Suprapubic skin (tissue), 4 donors: ENCODE measurements at regions not wholly inside any gene's neighbourhood (a gene's known extent, or its start where the extent isn't known, plus 50 kb on each side); places are given as distances from the start of the nearest gene placed in this dataset.

Source experiments
- DNase-seq, 2 donors: peaks; one replicate each; pipeline ENCODE4 v3.0.0-alpha.2; 2019; ENCODE audit warnings: low spot score in 2 of 2
- H3K27ac ChIP-seq: fragments of 200-600 bp; sonication (generic); one replicate; pipeline ENCODE4 v1.5.1; 2019
- H3K27me3 ChIP-seq: fragments of 200-600 bp; sonication (generic); one replicate; pipeline ENCODE4 v1.5.1; 2019
- H3K36me3 ChIP-seq: fragments of 200-600 bp; sonication (generic); one replicate; pipeline ENCODE4 v1.5.1; 2019
- H3K4me1 ChIP-seq: fragments of 200-600 bp; sonication (generic); one replicate; pipeline ENCODE4 v1.5.1; 2019
- H3K4me3 ChIP-seq: fragments of 200-600 bp; sonication (generic); one replicate; pipeline ENCODE4 v1.5.1; 2019; ENCODE audit warnings: mild to moderate bottlenecking
- H3K9me3 ChIP-seq: fragments of 200-600 bp; sonication (generic); one replicate; pipeline ENCODE4 v1.5.1; 2019
- EP300 ChIP-seq: sonication (generic); formaldehyde crosslinking; IDR thresholded peaks from one replicate; pipeline ENCODE4 v1.6.1; 2017; ENCODE audit warnings: antibody characterized with exemption
- POLR2A ChIP-seq, 2 donors: fragments of 450-650 bp; IDR thresholded peaks; one replicate each; pipeline ENCODE4 v1.6.1; 2017; ENCODE audit warnings: antibody characterized with exemption in 2 of 2, mild to moderate bottlenecking in 2 of 2, moderate library complexity in 2 of 2
- POLR2AphosphoS5 ChIP-seq, 3 donors: sonication (generic); formaldehyde crosslinking; IDR thresholded peaks; one replicate each; pipeline ENCODE4 v1.6.1; 2017; ENCODE audit warnings: antibody characterized with exemption in 3 of 3
- WGBS: methylation state at CpG from one replicate; pipeline ENCODE4 v1.1.5; 2018; 5-methylcytosine and 5-hydroxymethylcytosine counted together
- TF ChIP-seq, protein P1 (sequence below), 2 donors: fragments of 200-600 bp in 1 of 2; fragments of 450-650 bp in 1 of 2; sonication (generic) in 1 of 2; IDR thresholded peaks; one replicate each; pipeline ENCODE4 v1.5.1; 2016 to 2019; ENCODE audit warnings: antibody characterized with exemption in 2 of 2, mild to moderate bottlenecking in 1 of 2, moderate library complexity in 1 of 2

DNA sequence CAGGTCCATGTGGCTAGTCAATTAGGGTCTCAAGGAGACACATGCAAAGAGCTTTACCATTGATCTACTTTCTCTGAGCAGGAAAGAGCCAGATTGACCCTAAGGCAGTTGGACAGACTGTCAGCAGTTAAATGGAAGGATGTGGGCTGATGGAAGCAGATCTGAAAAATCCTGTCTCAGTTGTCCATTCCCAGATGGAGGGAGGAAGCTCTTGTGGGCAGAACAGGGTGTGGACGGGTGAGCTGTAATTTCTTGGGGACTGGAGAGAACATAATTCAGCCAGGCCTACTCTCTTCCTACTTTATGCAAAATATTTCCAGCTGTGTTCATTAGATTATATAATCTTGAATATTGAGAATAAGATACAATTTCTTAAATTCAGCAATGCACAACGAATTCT lies 163.6 kb downstream of the GNAT3 start:
- 74% methylated on average over 2 of the region's 2 CpGs for WGBS
- Histone ChIP-seq H3K4me3 (no peak overlapping the region), H3K4me1 (peaks cover 18% of the 10 kb centered on the region), H3K36me3 (no peaks in the 10 kb centered on the region), H3K9me3 (no peaks in the 10 kb centered on the region), H3K27ac (no peak overlapping the region), H3K27me3 (no peaks in the 10 kb centered on the region)
- no peak for DNase-seq
- no peak for TF ChIP-seq POLR2A (IDR thresholded peaks at IDR 0.05)
- TF ChIP-seq, protein P1, sequence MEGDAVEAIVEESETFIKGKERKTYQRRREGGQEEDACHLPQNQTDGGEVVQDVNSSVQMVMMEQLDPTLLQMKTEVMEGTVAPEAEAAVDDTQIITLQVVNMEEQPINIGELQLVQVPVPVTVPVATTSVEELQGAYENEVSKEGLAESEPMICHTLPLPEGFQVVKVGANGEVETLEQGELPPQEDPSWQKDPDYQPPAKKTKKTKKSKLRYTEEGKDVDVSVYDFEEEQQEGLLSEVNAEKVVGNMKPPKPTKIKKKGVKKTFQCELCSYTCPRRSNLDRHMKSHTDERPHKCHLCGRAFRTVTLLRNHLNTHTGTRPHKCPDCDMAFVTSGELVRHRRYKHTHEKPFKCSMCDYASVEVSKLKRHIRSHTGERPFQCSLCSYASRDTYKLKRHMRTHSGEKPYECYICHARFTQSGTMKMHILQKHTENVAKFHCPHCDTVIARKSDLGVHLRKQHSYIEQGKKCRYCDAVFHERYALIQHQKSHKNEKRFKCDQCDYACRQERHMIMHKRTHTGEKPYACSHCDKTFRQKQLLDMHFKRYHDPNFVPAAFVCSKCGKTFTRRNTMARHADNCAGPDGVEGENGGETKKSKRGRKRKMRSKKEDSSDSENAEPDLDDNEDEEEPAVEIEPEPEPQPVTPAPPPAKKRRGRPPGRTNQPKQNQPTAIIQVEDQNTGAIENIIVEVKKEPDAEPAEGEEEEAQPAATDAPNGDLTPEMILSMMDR (IDR thresholded peaks at IDR 0.05), result no peak
- no peak for TF ChIP-seq EP300
- no peak for TF ChIP-seq POLR2AphosphoS5 (IDR thresholded peaks at IDR 0.05)

DNA sequence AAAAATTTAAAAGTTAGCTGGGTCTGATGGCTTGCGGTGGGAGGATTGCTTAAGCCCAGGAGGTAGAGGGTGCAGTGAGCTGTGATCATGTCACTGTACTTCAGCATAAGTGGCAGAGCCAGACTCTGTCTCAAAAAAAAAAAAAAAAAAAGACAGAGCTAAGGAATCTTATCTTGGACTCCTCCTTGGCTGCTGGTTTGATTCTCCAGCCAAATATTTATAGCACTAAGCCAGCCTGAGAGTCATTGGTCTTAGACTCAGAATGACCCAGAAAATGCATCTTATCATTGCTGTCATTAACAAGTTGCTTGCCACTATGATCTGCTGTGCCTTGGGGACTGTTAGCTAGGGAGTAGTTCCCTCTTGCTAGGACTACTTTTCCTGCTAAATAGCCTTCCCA lies 164.7 kb downstream of the GNAT3 start:
- Histone ChIP-seq H3K36me3 (no peaks in the 10 kb centered on the region), H3K27ac (no peak overlapping the region)
- DNase-seq, result no peak

DNA sequence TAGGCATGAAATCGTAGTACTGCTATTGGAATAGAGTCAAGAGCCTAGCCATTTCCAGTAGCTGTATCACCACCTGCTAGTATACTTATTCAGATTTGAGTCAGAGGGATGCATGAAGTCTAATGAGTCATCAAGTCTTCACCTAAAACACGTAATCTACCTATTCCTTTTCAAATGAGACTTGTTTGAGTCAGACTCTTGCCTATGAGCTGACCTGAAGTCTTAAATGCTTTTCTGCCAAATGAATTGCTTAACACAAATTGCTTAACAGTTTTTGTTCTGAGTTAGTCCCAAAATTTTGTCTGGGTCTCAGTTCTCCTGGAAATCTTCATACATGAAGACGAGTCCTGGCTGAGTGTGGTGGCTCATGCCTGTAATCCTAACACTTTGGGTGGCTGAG lies 165.2 kb downstream of the GNAT3 start:
- H3K36me3 ChIP-seq, result no peaks in the 10 kb centered on the region
- H3K9me3 ChIP-seq, result no peaks in the 10 kb centered on the region
- no peak overlapping the region for H3K4me3 ChIP-seq
- 26% methylated on average over 3 of the region's 3 CpGs for WGBS
- TF ChIP-seq EP300 (no peak), POLR2AphosphoS5 (IDR thresholded peaks at IDR 0.05) (no peak), POLR2A (IDR thresholded peaks at IDR 0.05) (no peak)
- TF ChIP-seq, protein P1 (IDR thresholded peaks at IDR 0.05), result no peak
- no peak for DNase-seq
- H3K27me3 ChIP-seq, result no peaks in the 10 kb centered on the region
- H3K4me1 ChIP-seq, result peaks cover 18% of the 10 kb centered on the region
- no peak overlapping the region for H3K27ac ChIP-seq

More for the DNA sequence above, 164.7 kb downstream of the GNAT3 start:
- no peak overlapping the region for H3K4me3 ChIP-seq
- H3K4me1 ChIP-seq, result peaks cover 18% of the 10 kb centered on the region
- TF ChIP-seq POLR2AphosphoS5 (IDR thresholded peaks at IDR 0.05), result no peak
- no peak for TF ChIP-seq POLR2A (IDR thresholded peaks at IDR 0.05)
- H3K27me3 ChIP-seq, result no peaks in the 10 kb centered on the region
- 50% methylated on average over 1 of the region's 1 CpG for WGBS
- no peaks in the 10 kb centered on the region for H3K9me3 ChIP-seq

DNA sequence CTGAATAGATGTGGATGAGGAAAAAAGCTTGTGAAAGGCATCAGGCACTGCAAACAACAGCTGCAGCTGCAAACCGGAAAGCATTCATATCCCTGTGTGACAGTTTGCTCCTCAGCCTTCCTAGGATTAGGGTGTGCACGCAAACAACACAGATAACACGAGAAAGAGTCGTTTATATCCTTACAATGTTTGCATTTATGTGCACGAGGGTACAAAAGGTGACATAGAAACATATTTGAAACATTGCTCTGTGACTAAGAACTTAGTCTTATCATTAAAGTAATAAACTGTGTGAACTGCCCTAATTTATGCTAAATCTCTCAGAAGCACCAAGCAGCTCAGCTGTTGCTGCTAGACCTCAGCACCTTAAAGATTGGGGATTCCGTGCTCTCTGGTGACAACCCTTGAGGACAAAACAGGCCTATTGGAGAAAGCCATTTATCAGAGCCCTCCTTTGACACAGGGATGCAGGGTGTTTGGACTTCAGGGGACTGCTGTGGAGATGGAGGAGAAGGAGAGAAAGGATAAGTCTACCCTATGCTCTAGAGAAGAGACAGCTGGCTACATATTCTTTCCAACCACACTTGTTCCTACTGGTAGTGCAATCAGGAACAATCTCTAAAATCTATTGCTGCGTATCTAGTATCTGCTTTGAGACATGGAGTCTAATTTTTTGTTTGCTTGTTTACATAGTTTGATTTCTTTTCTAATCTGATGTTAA lies 176.2 kb downstream of the GNAT3 start:
- Histone ChIP-seq H3K4me3 (no peak overlapping the region), H3K27me3 (no peaks in the 10 kb centered on the region), H3K27ac (no peak overlapping the region), H3K36me3 (no peaks in the 10 kb centered on the region), H3K9me3 (no peaks in the 10 kb centered on the region), H3K4me1 (peaks cover 18% of the 10 kb centered on the region)
- TF ChIP-seq, protein P1 (IDR thresholded peaks at IDR 0.05), result no peak
- TF ChIP-seq POLR2A (IDR thresholded peaks at IDR 0.05) (no peak), POLR2AphosphoS5 (IDR thresholded peaks at IDR 0.05) (no peak), EP300 (no peak)
- no peak for DNase-seq
- WGBS, result 48% methylated on average over 7 of the region's 7 CpGs

DNA sequence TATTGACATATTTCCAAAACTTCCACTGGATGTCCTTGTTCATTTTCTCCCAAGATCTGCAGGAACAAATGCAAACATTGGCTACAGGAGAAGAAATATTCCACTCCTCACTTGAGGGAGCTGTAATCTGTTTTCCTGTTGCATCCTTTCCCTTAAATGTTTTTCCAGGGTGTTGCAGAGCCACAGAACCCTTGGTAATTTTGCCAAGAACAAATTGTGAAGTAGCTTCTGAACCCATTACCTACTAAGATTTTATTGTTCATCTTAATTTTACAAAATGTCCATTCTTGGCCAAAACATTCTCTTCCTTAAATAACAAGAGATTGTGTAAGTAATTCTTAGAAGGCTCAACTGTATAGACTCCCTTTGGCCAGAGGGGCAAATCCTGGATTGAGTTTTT lies 177.0 kb downstream of the GNAT3 start:
- Histone ChIP-seq H3K36me3 (no peaks in the 10 kb centered on the region), H3K9me3 (no peaks in the 10 kb centered on the region), H3K27me3 (no peaks in the 10 kb centered on the region), H3K27ac (no peak overlapping the region), H3K4me3 (no peak overlapping the region), H3K4me1 (peaks cover 18% of the 10 kb centered on the region)
- no peak for DNase-seq
- TF ChIP-seq POLR2AphosphoS5 (IDR thresholded peaks at IDR 0.05), result no peak
- no peak for TF ChIP-seq EP300
- TF ChIP-seq POLR2A (IDR thresholded peaks at IDR 0.05), result no peak
- TF ChIP-seq, protein P1 (IDR thresholded peaks at IDR 0.05), result no peak

DNA sequence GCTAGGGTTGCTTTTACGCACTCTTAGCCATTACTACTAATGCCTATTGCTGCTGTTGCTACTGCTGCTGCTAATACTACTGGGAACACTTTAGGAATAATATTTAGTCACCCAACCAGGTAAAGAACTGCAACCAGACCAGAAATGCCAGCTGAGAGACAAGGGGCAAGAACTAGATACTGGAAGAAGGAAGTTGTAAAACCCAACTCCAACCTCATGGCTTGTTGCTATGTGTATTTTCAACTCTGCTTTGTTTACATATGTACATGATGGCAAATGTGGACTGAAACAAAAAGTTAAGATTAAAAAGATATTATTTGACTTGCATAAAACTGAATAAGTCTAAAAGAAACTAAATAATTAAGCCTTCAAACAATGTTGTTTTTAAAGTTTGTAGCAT lies 177.7 kb downstream of the GNAT3 start:
- DNase-seq, result no peak
- 100% methylated on average over 1 of the region's 1 CpG for WGBS

More for the DNA sequence above, 177.7 kb downstream of the GNAT3 start:
- no peak overlapping the region for H3K27ac ChIP-seq
- no peaks in the 10 kb centered on the region for H3K36me3 ChIP-seq
- H3K27me3 ChIP-seq, result no peaks in the 10 kb centered on the region
- no peaks in the 10 kb centered on the region for H3K9me3 ChIP-seq
- H3K4me1 ChIP-seq, result peaks cover 18% of the 10 kb centered on the region
- no peak for TF ChIP-seq POLR2AphosphoS5 (IDR thresholded peaks at IDR 0.05)
- no peak for TF ChIP-seq EP300
- no peak for TF ChIP-seq POLR2A (IDR thresholded peaks at IDR 0.05)
- TF ChIP-seq, protein P1 (IDR thresholded peaks at IDR 0.05), result no peak
- H3K4me3 ChIP-seq, result no peak overlapping the region
